ENCODE measurements at regions not wholly inside any gene's neighbourhood (a gene's known extent, or its start where the extent isn't known, plus 50 kb on each side); places are given as distances from the start of the nearest gene placed in this dataset.

DNA sequence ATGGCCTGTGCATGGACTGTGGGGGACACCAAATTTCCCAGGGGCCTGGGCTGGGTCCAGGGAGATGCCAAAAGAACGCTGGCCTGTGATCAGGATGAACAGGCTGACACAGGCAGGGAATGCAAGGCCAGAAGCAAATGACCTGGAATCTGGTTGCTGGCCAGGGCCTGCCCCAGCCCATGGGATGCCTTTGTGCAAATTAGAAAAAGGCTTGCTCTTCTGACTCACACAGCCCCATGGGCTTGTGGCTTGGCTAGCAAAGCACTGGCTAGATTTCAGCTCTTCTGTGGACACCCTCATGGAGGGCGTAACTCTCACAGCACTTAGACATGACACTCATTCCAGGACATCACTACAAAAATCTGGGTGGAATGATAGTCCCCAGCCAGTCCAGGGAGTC, 356.0 kb downstream of the SHQ1 start:
- Histone ChIP-seq H3K4me3 (no peak overlapping the region), H3K36me3 (no peaks in the 10 kb centered on the region), H3K27me3 (no peaks in the 10 kb centered on the region), H3K4me1 (peaks cover 8 to 13% (median 12%) of the 10 kb centered on the region in 4 donors), H3K9me3 (no peaks in the 10 kb centered on the region), H3K27ac (replicated peaks in 1 of 4) (no peak overlapping the region)
- 48% methylated on average over 2 of the region's 2 CpGs for WGBS
- intact Hi-C loops (cut with DNase I): no loop called here
- no peak for TF ChIP-seq POLR2A (IDR thresholded peaks at IDR 0.05; ENCODE audit: low read depth)
- TF ChIP-seq POLR2AphosphoS5 (IDR thresholded peaks at IDR 0.05): peak in 1 of 2 donors; percentile 38
- no peak for DNase-seq (ENCODE audit: extremely low spot score)

DNA sequence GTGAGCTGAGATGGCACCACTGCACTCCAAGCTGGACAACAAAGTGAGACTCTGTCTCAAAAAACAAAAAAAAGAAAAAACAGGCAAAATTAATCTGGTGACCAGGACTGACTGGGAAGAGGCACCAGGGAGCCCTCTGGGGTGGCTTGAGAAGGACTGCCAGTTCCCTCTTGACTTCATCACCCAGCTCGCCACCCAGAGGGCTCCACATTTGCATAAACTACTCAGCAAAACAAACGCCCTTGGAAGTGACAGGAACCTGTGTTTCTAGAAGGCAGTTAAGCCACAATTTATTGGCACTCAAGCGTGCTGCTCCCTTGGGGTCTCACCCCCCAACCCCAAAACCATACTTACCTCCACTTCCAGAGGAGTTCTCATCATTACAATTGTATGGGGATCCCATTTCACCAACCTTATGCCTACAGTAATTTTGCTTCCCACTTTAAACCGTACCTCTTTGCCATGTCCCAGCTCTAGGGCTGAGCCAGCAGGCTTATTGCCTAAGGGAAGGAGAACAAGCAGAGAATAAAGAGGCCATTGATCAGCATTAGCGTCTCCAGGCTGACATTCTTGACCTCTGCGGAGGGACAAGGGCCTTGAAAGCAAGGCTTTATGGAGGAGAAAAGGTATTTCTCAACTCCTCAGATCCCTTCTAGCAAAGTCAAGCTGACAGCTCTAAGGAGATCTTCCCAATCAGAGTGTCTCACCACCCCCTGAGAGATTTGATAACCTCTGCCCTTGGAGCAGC, 357.4 kb downstream of the SHQ1 start:
- intact Hi-C loops (cut with DNase I): no loop called here
- no peak overlapping the region for H3K27ac ChIP-seq (replicated peaks in 1 of 4)
- H3K27me3 ChIP-seq: no peaks in the 10 kb centered on the region
- TF ChIP-seq POLR2AphosphoS5 (IDR thresholded peaks at IDR 0.05): no peak
- no peak for TF ChIP-seq EP300 (IDR thresholded peaks at IDR 0.05)
- no peak for TF ChIP-seq POLR2A (IDR thresholded peaks at IDR 0.05; ENCODE audit: low read depth)
- TF ChIP-seq, protein P1, sequence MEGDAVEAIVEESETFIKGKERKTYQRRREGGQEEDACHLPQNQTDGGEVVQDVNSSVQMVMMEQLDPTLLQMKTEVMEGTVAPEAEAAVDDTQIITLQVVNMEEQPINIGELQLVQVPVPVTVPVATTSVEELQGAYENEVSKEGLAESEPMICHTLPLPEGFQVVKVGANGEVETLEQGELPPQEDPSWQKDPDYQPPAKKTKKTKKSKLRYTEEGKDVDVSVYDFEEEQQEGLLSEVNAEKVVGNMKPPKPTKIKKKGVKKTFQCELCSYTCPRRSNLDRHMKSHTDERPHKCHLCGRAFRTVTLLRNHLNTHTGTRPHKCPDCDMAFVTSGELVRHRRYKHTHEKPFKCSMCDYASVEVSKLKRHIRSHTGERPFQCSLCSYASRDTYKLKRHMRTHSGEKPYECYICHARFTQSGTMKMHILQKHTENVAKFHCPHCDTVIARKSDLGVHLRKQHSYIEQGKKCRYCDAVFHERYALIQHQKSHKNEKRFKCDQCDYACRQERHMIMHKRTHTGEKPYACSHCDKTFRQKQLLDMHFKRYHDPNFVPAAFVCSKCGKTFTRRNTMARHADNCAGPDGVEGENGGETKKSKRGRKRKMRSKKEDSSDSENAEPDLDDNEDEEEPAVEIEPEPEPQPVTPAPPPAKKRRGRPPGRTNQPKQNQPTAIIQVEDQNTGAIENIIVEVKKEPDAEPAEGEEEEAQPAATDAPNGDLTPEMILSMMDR (IDR thresholded peaks at IDR 0.05): no peak
- no peaks in the 10 kb centered on the region for H3K9me3 ChIP-seq
- H3K4me3 ChIP-seq: no peak overlapping the region
- WGBS: 76% methylated on average over 6 of the region's 6 CpGs
- H3K36me3 ChIP-seq: no peaks in the 10 kb centered on the region
- DNase-seq (ENCODE audit: extremely low spot score): no peak
- H3K4me1 ChIP-seq: peaks cover 15 to 27% (median 24%) of the 10 kb centered on the region in 4 donors

DNA sequence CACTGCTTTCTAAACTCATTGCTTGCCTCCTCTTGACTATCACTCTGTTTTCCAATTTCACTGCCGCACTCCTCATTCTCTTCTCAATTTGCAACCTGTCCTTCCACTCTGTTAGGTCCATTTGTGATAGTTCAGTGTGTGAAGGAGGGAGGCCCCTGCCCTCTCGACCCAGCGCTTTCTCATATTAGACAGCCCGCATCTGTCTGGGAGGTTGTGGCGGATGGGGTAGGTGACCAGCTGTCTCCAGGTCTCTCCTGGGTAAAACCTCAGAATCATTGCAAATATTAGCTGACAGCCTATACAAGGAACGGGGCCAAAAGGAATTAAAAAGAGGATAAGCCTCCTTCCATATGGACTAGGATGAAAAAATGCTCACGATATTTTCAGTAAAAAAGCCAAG, 358.3 kb downstream of the SHQ1 start:
- TF ChIP-seq EP300 (IDR thresholded peaks at IDR 0.05): no peak
- TF ChIP-seq POLR2A (IDR thresholded peaks at IDR 0.05; ENCODE audit: low read depth): no peak
- TF ChIP-seq POLR2AphosphoS5 (IDR thresholded peaks at IDR 0.05): no peak
- TF ChIP-seq, protein P1 (IDR thresholded peaks at IDR 0.05): no peak
- peaks cover 15 to 37% (median 30%) of the 10 kb centered on the region in 4 donors for H3K4me1 ChIP-seq
- DNase-seq (ENCODE audit: extremely low spot score): no peak
- 95% methylated on average over 7 of the region's 7 CpGs for WGBS
- H3K36me3 ChIP-seq: no peaks in the 10 kb centered on the region
- H3K9me3 ChIP-seq: no peaks in the 10 kb centered on the region
- H3K4me3 ChIP-seq: no peak overlapping the region
- no peak overlapping the region for H3K27ac ChIP-seq (replicated peaks in 1 of 4)
- no peaks in the 10 kb centered on the region for H3K27me3 ChIP-seq
- intact Hi-C loops (cut with DNase I): no loop called here

DNA sequence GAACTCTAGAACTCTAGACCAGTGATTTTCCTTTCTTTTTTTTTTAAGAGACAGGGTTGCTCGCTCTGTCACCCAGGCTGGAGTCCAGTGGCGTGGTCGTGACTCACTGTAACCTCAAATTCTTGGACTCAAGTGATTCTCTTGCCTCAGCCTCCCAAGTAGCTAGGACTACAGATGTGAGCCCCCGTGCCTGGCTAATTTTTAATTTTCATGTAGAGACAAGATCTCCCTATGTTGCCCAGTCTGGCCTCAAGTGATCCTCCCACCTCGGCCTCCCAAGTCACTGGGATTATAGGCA, 359.6 kb downstream of the SHQ1 start:
- no peak overlapping the region for H3K27ac ChIP-seq (replicated peaks in 1 of 4)
- intact Hi-C loops (cut with DNase I): no loop called here
- peaks cover 15 to 37% (median 30%) of the 10 kb centered on the region in 4 donors for H3K4me1 ChIP-seq
- H3K9me3 ChIP-seq: no peaks in the 10 kb centered on the region
- no peaks in the 10 kb centered on the region for H3K27me3 ChIP-seq
- no peaks in the 10 kb centered on the region for H3K36me3 ChIP-seq
- no peak for DNase-seq (ENCODE audit: extremely low spot score)
- 95% methylated on average over 5 of the region's 5 CpGs for WGBS
- TF ChIP-seq POLR2A (IDR thresholded peaks at IDR 0.05; ENCODE audit: low read depth): no peak
- no peak overlapping the region for H3K4me3 ChIP-seq

DNA sequence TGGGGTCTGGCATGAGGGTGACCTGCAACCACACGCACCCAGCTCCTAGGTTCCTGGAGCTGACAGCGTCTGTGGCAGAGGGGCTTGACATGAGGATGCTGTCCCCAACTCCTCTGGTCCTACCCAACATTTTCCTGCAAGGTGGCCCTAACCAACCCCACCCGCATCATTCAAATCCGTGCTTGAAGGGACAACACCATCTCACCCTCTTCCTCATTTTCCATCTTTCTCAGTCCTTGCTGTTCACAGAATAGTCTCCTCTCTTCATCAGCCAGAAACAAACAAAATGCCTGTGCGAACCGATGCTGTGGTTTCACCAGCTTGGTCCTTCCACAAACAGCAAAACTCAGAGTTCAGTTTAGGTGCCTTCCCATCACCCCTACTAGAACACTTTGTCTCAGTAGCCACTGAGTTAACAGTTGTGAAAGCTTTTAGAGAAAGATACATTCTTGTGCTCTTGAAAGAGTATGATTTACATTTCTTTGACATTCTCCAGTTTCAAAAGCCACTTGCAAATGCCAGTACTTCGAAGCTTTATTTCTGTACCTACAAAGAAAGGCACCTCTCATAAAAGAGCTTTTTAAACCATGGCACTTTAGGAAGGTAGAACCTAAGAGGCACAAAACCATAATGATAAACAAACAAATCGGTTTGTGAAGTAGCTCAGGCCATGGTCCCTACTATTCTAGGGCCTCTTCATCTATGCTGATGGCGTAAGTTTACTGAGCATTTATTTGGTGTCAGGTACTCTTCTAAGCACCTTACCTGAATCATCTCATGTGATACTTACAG, 360.1 kb downstream of the SHQ1 start:
- H3K4me3 ChIP-seq: no peak overlapping the region
- no peak overlapping the region for H3K27ac ChIP-seq (replicated peaks in 1 of 4)
- no peaks in the 10 kb centered on the region for H3K27me3 ChIP-seq
- 85% methylated on average over 9 of the region's 9 CpGs for WGBS
- TF ChIP-seq POLR2A (IDR thresholded peaks at IDR 0.05; ENCODE audit: low read depth) (no peak), EP300 (IDR thresholded peaks at IDR 0.05) (no peak), POLR2AphosphoS5 (IDR thresholded peaks at IDR 0.05) (no peak)
- TF ChIP-seq, protein P1 (IDR thresholded peaks at IDR 0.05): no peak
- DNase-seq (ENCODE audit: extremely low spot score): no peak
- H3K4me1 ChIP-seq: peaks cover 19 to 39% (median 32%) of the 10 kb centered on the region in 4 donors
- H3K9me3 ChIP-seq: no peaks in the 10 kb centered on the region
- no peaks in the 10 kb centered on the region for H3K36me3 ChIP-seq
- intact Hi-C loops (cut with DNase I): loop anchor here (2.0 kb wide), 1 partner anchor 41 kb away; the partner anchor contains the start of gene RYBP

Measured in esophagus muscularis mucosa (tissue), 4 donors.